ENCODE measurements at regions not wholly inside any gene's neighbourhood (a gene's known extent, or its start where the extent isn't known, plus 50 kb on each side); places are given as distances from the start of the nearest gene placed in this dataset.

GRCh38 chr5:8247049-8247899, 378.3 kb downstream of the MTRR start:
- POLR2A ChIA-PET (ENCODE audit: low non-redundant PET), result no interaction called here
- H3K27ac ChIP-seq, result no peak overlapping the region
- TF ChIP-seq, protein P1, sequence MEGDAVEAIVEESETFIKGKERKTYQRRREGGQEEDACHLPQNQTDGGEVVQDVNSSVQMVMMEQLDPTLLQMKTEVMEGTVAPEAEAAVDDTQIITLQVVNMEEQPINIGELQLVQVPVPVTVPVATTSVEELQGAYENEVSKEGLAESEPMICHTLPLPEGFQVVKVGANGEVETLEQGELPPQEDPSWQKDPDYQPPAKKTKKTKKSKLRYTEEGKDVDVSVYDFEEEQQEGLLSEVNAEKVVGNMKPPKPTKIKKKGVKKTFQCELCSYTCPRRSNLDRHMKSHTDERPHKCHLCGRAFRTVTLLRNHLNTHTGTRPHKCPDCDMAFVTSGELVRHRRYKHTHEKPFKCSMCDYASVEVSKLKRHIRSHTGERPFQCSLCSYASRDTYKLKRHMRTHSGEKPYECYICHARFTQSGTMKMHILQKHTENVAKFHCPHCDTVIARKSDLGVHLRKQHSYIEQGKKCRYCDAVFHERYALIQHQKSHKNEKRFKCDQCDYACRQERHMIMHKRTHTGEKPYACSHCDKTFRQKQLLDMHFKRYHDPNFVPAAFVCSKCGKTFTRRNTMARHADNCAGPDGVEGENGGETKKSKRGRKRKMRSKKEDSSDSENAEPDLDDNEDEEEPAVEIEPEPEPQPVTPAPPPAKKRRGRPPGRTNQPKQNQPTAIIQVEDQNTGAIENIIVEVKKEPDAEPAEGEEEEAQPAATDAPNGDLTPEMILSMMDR (conservative IDR thresholded peaks at IDR 0.05; ENCODE audit: low read depth), result no peak
- CTCF ChIA-PET, result no interaction called here
- no peak for DNase-seq (ENCODE audit: low spot score)

GRCh38 chr5:8253376-8253775, 384.4 kb downstream of the MTRR start:
- ChIA-PET POLR2A (ENCODE audit: low non-redundant PET) (no interaction called here), CTCF (interaction anchor here (0.8 kb wide), 1 partner anchor 1882 kb away, joined by 3 read pairs; no protein-coding TSS in a partner anchor)
- TF ChIP-seq, protein P1 (conservative IDR thresholded peaks at IDR 0.05; ENCODE audit: low read depth), result no peak
- H3K27ac ChIP-seq, result no peak overlapping the region
- DNase-seq (ENCODE audit: low spot score), result no peak

GRCh38 chr5:8254674-8255073, 385.7 kb downstream of the MTRR start:
- no peak for DNase-seq (ENCODE audit: low spot score)
- TF ChIP-seq, protein P1 (conservative IDR thresholded peaks at IDR 0.05; ENCODE audit: low read depth), result no peak
- no peak overlapping the region for H3K27ac ChIP-seq
- POLR2A ChIA-PET (ENCODE audit: low non-redundant PET), result no interaction called here
- CTCF ChIA-PET, result no interaction called here

GRCh38 chr5:8258801-8259200, 389.9 kb downstream of the MTRR start:
- POLR2A ChIA-PET (ENCODE audit: low non-redundant PET), result no interaction called here
- CTCF ChIA-PET, result interaction anchor here (0.6 kb wide), 1 partner anchor 416 kb away, joined by 3 read pairs; no protein-coding TSS in a partner anchor
- no peak overlapping the region for H3K27ac ChIP-seq
- TF ChIP-seq, protein P1 (conservative IDR thresholded peaks at IDR 0.05; ENCODE audit: low read depth), result no peak
- DNase-seq (ENCODE audit: low spot score), result no peak

- CTCF ChIA-PET, result no interaction called here
- POLR2A ChIA-PET (ENCODE audit: low non-redundant PET), result no interaction called here
- no peak overlapping the region for H3K27ac ChIP-seq
- DNase-seq (ENCODE audit: low spot score), result no peak
- TF ChIP-seq, protein P1 (conservative IDR thresholded peaks at IDR 0.05; ENCODE audit: low read depth), result no peak
These were observed 401.3 kb downstream of the MTRR start for GRCh38 chr5:8270246-8270645.

- TF ChIP-seq, protein P1 (conservative IDR thresholded peaks at IDR 0.05; ENCODE audit: low read depth), result no peak
- POLR2A ChIA-PET (ENCODE audit: low non-redundant PET), result no interaction called here
- no peak overlapping the region for H3K27ac ChIP-seq
- CTCF ChIA-PET, result no interaction called here
- no peak for DNase-seq (ENCODE audit: low spot score)
These were observed 411.9 kb downstream of the MTRR start for GRCh38 chr5:8280711-8281363.
